ENCODE measurements at regions not wholly inside any gene's neighbourhood (a gene's known extent, or its start where the extent isn't known, plus 50 kb on each side); places are given as distances from the start of the nearest gene placed in this dataset.
"Not testable (repeated sequence)": the region's sequence is repeated elsewhere in the genome, so short reads cannot be mapped to it uniquely, and the experiment has no call there.

- peak; percentile 37 for DNase-seq (ENCODE audit: low read depth)
These were observed 187.0 kb downstream of the CARTPT start for GRCh38 chr5:71905834-71906711.

DNA sequence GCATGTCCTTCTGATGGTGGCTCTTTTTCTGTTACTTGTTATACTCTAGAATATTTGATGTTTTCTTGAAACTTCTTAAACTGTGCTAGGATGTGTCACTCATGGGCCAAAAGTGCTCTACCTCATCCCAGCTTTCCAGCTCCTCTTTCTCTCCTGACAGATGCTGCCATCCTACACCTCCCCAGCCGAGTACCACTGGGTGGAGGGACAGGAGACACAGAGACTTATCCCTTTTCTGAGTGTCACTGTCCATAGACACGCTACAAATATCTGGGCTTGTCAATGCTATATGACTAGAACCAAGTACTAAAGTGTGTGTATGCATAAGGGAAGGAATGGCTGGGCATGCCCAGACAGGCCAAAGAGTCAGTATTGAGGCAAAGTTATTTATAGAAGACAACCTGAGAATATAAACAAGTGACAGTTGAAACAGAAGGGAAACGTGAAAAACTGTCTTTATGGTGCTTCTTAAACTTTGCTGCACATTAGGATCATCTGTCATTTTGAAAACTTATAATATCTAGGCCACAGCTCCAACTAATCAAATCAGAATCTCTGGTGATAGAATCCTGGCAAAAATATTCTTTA, 188.0 kb downstream of the CARTPT start:
- DNase-seq (ENCODE audit: low read depth): no peak

DNA sequence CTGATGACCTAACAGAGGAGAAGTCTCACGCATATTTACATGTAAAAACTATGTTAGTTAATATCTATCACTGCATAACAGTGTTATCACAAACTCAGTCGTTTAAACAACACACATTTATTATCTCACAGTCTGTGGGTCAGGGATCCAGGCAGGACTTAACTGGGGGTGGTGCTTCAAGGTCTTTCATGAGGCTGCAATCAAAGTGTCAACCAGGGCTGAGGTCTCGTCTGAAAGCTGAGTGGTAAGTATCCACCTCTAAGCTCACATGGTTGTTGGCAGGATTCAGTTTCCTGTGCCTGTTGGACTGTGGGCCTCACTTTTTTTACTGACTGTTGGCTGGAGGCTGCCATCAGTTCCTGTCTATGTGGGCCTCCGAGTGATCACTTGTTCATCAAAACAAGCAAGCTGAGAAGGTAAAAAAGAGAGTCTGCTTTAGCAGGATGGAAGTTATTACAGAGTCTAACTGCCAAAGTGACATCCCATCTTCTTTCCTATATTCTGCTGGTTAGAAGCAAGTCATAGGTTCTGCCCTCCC, 188.6 kb downstream of the CARTPT start:
- DNase-seq (ENCODE audit: low read depth): no peak

DNA sequence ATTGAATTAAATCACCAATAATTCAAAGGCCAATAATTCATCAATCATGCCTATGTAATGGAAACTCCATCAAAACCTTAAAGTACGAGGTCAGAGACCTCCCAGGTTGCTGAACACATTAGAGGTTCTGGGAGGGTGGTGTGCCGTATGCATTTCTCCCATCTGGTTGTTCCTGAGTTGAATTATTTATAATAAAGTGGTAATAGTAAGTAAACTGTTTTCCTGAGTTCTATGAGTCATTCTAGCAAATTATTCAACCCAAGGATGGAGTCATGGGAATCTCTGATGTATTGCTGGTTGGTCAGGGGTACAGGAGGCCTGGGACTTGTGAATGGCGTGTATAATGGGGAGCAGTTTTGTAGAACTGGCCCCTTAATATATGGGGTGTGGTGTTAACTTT, 191.7 kb downstream of the CARTPT start:
- DNase-seq (ENCODE audit: low read depth): peak; percentile 16

DNA sequence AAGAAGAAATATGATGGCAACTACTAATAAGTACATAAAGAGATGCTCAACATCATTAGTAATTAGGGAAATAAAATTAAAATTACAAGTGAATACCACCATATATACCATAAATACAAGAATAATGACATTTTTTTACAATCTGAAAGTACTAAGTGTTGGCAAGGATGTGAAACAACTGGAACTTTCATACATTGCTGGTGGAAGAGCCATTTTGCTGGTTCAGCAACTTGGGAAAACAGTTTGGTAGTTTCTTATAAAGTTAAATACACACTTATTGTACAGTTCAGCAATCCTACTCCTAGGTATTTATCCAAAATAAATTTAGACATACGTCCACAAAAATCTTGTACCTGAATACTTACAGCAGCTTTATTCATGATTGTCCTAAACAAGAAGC, 192.9 kb downstream of the CARTPT start:
- no peak for DNase-seq (ENCODE audit: low read depth)

- no peak for DNase-seq (ENCODE audit: low read depth)
These were observed 193.0 kb upstream of the MAP1B start for GRCh38 chr5:71914281-71914680.

GRCh38 chr5:71922584-71923106, 184.6 kb upstream of the MAP1B start:
- DNase-seq (ENCODE audit: low read depth): peak; percentile 92

DNA sequence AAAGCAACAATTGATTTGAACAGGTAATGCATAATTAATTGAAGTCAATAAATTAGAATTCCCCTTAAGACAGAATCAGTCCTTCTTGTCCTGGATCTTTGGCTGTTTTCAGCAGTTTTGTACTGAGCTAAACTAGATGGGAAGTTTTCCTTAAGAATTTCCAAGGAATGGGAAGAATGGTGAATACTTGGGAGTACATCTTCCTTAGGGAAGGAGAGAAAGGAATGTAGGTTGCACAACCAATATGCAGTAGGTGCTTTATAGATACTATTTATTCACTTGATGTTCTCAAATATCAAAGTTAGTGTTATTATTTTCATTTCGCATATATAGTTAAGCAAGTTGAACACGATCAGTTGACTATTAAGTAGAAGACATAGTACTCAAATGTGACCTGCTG, 183.5 kb upstream of the MAP1B start:
- DNase-seq (ENCODE audit: low read depth): no peak

DNA sequence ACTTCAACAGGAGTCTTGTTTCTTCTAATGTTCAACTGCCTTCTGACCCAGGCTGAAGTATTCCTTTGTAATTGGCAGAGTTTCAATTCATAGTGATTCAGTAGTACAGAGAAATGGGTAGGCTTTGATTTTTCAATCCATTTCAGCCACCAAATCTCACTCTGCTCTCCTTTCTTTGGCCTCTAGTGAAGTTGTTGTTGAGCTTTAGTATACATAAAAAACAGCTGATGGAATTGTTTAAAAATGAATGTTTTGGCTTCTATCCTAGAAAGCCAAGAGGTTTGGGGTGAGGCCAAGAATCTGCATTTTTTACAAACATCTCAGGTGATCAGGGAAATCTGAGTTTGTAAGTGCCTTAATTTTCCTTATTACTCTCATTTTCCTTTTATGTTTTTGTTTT, 182.9 kb upstream of the MAP1B start:
- DNase-seq (ENCODE audit: low read depth): peak; percentile 39

GRCh38 chr5:71924980-71925379, 182.3 kb upstream of the MAP1B start:
- peak; percentile 65 for DNase-seq (ENCODE audit: low read depth)

- peak; percentile 31 for DNase-seq (ENCODE audit: low read depth)
These were observed 181.6 kb upstream of the MAP1B start for GRCh38 chr5:71925608-71926091.

- DNase-seq (ENCODE audit: low read depth): no peak
These were observed 178.3 kb upstream of the MAP1B start for GRCh38 chr5:71929003-71929402.

- DNase-seq (ENCODE audit: low read depth): not testable (repeated sequence)
These were observed 176.7 kb upstream of the MAP1B start for GRCh38 chr5:71930554-71930953.

GRCh38 chr5:71932131-71932654, 175.1 kb upstream of the MAP1B start:
- DNase-seq (ENCODE audit: low read depth): peak; percentile 79

GRCh38 chr5:71932655-71933338, 174.5 kb upstream of the MAP1B start:
- peak; percentile 95 for DNase-seq (ENCODE audit: low read depth)

GRCh38 chr5:71934322-71934721, 173.0 kb upstream of the MAP1B start:
- no peak for DNase-seq (ENCODE audit: low read depth)

- peak; percentile 63 for DNase-seq (ENCODE audit: low read depth)
These were observed 169.2 kb upstream of the MAP1B start for GRCh38 chr5:71937921-71938698.

DNA sequence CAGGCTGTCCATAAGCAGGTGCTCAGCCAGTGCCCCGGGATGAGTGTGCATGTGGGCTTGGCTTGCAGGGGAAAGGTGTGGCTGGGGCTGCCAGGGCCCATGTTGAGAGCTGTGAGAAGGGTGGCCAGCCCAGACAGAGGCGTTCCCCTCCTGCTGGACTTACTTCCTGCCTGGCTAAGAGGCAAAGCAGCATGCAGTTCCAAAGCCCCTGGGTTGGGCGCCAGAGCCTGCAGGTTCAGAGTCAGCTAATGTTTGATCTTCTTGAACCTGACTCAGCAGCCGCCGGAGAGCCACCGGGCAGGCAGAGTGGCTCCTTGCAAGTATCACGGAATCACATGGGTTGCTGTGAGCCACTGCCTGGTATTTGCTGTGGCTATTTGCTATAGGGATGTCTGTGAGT, 168.4 kb upstream of the MAP1B start:
- DNase-seq (ENCODE audit: low read depth): peak; percentile 32

DNA sequence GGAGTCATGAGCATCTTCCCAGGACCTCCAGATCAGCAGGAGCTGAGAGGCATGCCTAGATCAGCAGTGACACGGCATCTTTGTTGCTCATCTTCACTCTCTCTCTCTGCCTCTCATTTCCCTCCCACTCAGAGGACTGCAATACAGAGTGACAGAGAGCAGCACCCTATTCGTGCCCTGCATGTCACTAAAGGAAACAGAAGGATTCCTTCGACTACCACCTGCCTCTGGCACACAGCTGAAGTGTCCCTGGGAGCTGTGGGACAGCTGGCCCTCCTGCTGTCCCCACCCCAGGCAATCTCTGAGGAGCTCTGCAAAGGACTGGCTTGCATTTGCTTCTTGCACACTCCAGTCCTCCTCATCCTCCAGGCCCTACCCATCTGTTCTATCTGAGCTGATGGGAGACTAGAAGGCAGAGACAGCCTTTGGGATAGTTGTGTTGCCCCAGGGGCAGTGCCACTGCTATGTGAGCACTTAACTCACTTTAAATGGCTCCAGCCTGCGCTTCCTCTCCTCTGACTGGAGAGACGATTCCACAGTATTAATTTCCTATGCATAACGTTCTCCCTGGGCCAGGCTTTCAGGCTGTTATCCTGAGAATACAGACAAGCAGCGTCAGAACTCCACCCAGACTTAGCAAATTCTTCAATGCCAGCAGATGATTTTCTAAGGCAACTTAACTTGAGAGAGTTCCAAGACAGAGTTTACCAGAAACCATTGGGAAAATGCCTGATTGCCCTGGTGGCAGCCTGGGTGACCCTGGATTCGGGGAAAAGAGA, 167.6 kb upstream of the MAP1B start:
- DNase-seq (ENCODE audit: low read depth): no peak

- DNase-seq (ENCODE audit: low read depth): no peak
These were observed 163.4 kb upstream of the MAP1B start for GRCh38 chr5:71943874-71944273.

All from M059J (cell line).